HTR-8/SVneo (cell line): ENCODE measurements at regions not wholly inside any gene's neighbourhood (a gene's known extent, or its start where the extent isn't known, plus 50 kb on each side); places are given as distances from the start of the nearest gene placed in this dataset.
A peak's percentile ranks its signal among the peaks of the same experiment; 100 is the strongest.

Source experiments
- DNase-seq: peaks from one replicate; pipeline ENCODE4 v3.0.0; 2011; ENCODE audit warnings: low spot score, mixed read lengths; ENCODE audit not compliant: insufficient read length
- FAIRE-seq: peaks from 2 replicates; lab custom pipeline; 2011; peaks lifted over from hg19 to GRCh38; lab: Jason Lieb, UNC

- DNase-seq = peak; percentile 89
- peak; percentile 76 for FAIRE-seq
Measured at GRCh38 chr1:47569681-47570470, 132.0 kb downstream of the FOXD2 start.

- DNase-seq (no peak), FAIRE-seq (no peak)
Measured at GRCh38 chr1:47571161-47571560, 133.3 kb downstream of the FOXD2 start.

- DNase-seq (no peak), FAIRE-seq (no peak)
Measured at GRCh38 chr1:47571952-47572351, 134.1 kb downstream of the FOXD2 start.

GRCh38 chr1:47572731-47573430, 135.0 kb downstream of the FOXD2 start:
- no peak for FAIRE-seq
- no peak for DNase-seq

- DNase-seq (no peak), FAIRE-seq (no peak)
Measured at GRCh38 chr1:47574451-47575165, 136.8 kb downstream of the FOXD2 start.

- peak; percentile 95 for FAIRE-seq
- peak; percentile 70 for DNase-seq
Measured at GRCh38 chr1:47575855-47576757, 138.3 kb downstream of the FOXD2 start.

GRCh38 chr1:47576758-47577115, 138.9 kb downstream of the FOXD2 start:
- FAIRE-seq (no peak), DNase-seq (no peak)

GRCh38 chr1:47577303-47578025, 139.6 kb downstream of the FOXD2 start:
- FAIRE-seq (peak; percentile 54), DNase-seq (no peak)

GRCh38 chr1:47578026-47578720, 140.3 kb downstream of the FOXD2 start:
- DNase-seq (no peak), FAIRE-seq (no peak)

GRCh38 chr1:47578721-47579419, 141.0 kb downstream of the FOXD2 start:
- DNase-seq (no peak), FAIRE-seq (no peak)

GRCh38 chr1:47579809-47580208, 142.0 kb downstream of the FOXD2 start:
- FAIRE-seq = no peak
- DNase-seq = no peak

- no peak for DNase-seq
- FAIRE-seq = no peak
Measured at GRCh38 chr1:47580451-47580995, 142.7 kb downstream of the FOXD2 start.

- no peak for FAIRE-seq
- DNase-seq = no peak
Measured at GRCh38 chr1:47582891-47583608, 145.2 kb downstream of the FOXD2 start.

- DNase-seq (no peak), FAIRE-seq (no peak)
Measured at GRCh38 chr1:47584249-47584648, 146.4 kb downstream of the FOXD2 start.

- DNase-seq (no peak), FAIRE-seq (no peak)
Measured at GRCh38 chr1:47585141-47585902, 147.5 kb downstream of the FOXD2 start.

GRCh38 chr1:47587891-47588582, 150.2 kb downstream of the FOXD2 start:
- DNase-seq = no peak
- FAIRE-seq = no peak
